HG03064 (cell line): ENCODE measurements at regions not wholly inside any gene's neighbourhood (a gene's known extent, or its start where the extent isn't known, plus 50 kb on each side); places are given as distances from the start of the nearest gene placed in this dataset.
A peak's percentile ranks its signal among the peaks of the same experiment; 100 is the strongest.

Experiments
- ATAC-seq: cut with Tn5 transposase; IDR thresholded peaks from one replicate; pipeline ENCODE4 v1.9.1; 2021; ENCODE audit warnings: low read depth; ENCODE audit not compliant: unreplicated experiment

GRCh38 chr4:115418635-115419396 is 305.4 kb upstream of the NDST4 start:
- no peak for ATAC-seq

GRCh38 chr4:115396034-115396433 is 282.6 kb upstream of the NDST4 start:
- no peak for ATAC-seq

GRCh38 chr4:115376866-115377265 is 263.4 kb upstream of the NDST4 start:
- ATAC-seq: no peak

- ATAC-seq: no peak
Measured at GRCh38 chr4:115374621-115375020, 261.2 kb upstream of the NDST4 start.

GRCh38 chr4:115370490-115370889 is 257.1 kb upstream of the NDST4 start:
- ATAC-seq: no peak

GRCh38 chr4:115370012-115370411 is 256.6 kb upstream of the NDST4 start:
- no peak for ATAC-seq

GRCh38 chr4:115366390-115366789 is 253.0 kb upstream of the NDST4 start:
- no peak for ATAC-seq

- ATAC-seq: no peak
Measured at GRCh38 chr4:115365185-115365584, 251.8 kb upstream of the NDST4 start.

- ATAC-seq: no peak
Measured at GRCh38 chr4:115361781-115362180, 248.4 kb upstream of the NDST4 start.

GRCh38 chr4:115360431-115360830 is 247.0 kb upstream of the NDST4 start:
- ATAC-seq: no peak

- no peak for ATAC-seq
Measured at GRCh38 chr4:115357776-115358175, 244.4 kb upstream of the NDST4 start.

GRCh38 chr4:115356176-115356575 is 242.8 kb upstream of the NDST4 start:
- no peak for ATAC-seq

- ATAC-seq: no peak
Measured at GRCh38 chr4:115355329-115355728, 241.9 kb upstream of the NDST4 start.

- no peak for ATAC-seq
Measured at GRCh38 chr4:115353370-115353769, 239.9 kb upstream of the NDST4 start.

GRCh38 chr4:115343171-115343570 is 229.8 kb upstream of the NDST4 start:
- ATAC-seq: no peak

GRCh38 chr4:115334736-115335411 is 221.5 kb upstream of the NDST4 start:
- ATAC-seq: peak; percentile 68

GRCh38 chr4:115332078-115332477 is 218.7 kb upstream of the NDST4 start:
- ATAC-seq: no peak

GRCh38 chr4:115331241-115331640 is 217.8 kb upstream of the NDST4 start:
- no peak for ATAC-seq

- no peak for ATAC-seq
Measured at GRCh38 chr4:115325836-115326235, 212.4 kb upstream of the NDST4 start.

GRCh38 chr4:115323106-115323707 is 209.8 kb upstream of the NDST4 start:
- ATAC-seq: no peak

GRCh38 chr4:115315182-115315581 is 201.8 kb upstream of the NDST4 start:
- ATAC-seq: no peak

- no peak for ATAC-seq
Measured at GRCh38 chr4:115310641-115311040, 197.2 kb upstream of the NDST4 start.
